Thyroid gland (tissue), 4 donors: ENCODE measurements at regions not wholly inside any gene's neighbourhood (a gene's known extent, or its start where the extent isn't known, plus 50 kb on each side); places are given as distances from the start of the nearest gene placed in this dataset.

Source experiments
- CTCF ChIP-seq, 6 experiments: fragments of 200-600 bp in 3 of 6; fragments of 450-650 bp in 3 of 6; sonication (generic) in 3 of 6; IDR thresholded peaks; one replicate each; pipeline ENCODE4 v1.5.1; 2016 to 2019; ENCODE audit warnings: antibody characterized with exemption in 6 of 6, mild to moderate bottlenecking in 2 of 6, inconsistent platforms in 1 of 6, moderate library complexity in 1 of 6
- POLR2A ChIP-seq, 2 donors: fragments of 450-650 bp; IDR thresholded peaks; one replicate each; pipeline ENCODE4 v1.6.1; 2017; ENCODE audit warnings: antibody characterized with exemption in 2 of 2, mild to moderate bottlenecking in 2 of 2, moderate library complexity in 1 of 2

GRCh38 chr2:188209218-188209617, 82.5 kb upstream of the GULP1 start:
- TF ChIP-seq CTCF (IDR thresholded peaks at IDR 0.05) = no peak
- no peak for TF ChIP-seq POLR2A (IDR thresholded peaks at IDR 0.05)
